GM19397 (cell line): ENCODE measurements at regions not wholly inside any gene's neighbourhood (a gene's known extent, or its start where the extent isn't known, plus 50 kb on each side); places are given as distances from the start of the nearest gene placed in this dataset.
"Not testable (repeated sequence)": the region's sequence is repeated elsewhere in the genome, so short reads cannot be mapped to it uniquely, and the experiment has no call there.

Experiments
- ATAC-seq: cut with Tn5 transposase; IDR thresholded peaks from one replicate; pipeline ENCODE4 v1.9.1; 2021; ENCODE audit warnings: mild to moderate bottlenecking, moderate library complexity; ENCODE audit not compliant: unreplicated experiment

DNA sequence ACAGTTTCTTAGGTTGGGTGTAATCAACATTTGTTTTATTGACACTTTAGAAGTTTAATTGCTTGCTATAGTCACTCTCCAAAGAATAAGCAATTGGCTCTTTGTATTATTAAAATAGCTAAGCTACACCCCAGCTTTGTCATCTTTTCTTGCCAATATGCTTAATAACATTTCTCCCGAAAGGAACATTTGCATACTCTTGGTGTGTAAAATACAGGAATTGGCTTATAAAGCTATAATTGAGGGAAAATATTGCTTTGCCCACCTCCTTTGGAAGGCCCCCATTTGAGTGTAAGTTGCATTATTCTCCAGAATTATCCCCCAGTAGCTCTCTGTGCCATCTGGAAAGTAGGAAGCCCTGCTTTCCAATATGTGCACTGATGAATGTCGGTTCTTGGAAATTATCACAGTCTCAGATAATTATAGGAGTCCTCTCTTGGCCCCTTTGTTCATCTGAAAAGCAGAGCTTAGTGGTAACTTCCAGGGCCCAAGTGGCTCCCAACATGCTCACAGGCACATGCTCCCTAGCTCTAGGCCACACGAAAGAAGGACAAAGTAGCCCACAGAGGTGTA is 92.4 kb upstream of the B3GAT2 start:
- no peak for ATAC-seq

DNA sequence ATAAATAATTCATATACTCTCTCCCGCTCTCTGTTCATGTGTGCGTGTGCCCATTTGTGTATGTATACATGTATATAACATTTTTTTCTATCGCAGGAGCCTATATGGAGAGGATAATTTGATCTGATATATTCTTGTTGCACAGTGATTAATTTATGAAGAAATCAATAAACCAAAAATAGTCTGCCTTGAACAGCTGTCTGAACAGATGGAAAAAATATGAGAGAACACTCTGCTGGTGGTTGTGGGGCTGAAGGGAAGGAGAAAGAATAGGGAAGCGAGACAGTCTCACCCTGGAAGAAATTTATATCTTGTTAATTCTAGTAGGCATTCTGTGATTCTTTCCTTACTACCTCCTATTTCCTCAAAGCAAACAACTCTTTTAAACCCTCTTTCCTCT is 96.6 kb upstream of the B3GAT2 start:
- ATAC-seq, result no peak

DNA sequence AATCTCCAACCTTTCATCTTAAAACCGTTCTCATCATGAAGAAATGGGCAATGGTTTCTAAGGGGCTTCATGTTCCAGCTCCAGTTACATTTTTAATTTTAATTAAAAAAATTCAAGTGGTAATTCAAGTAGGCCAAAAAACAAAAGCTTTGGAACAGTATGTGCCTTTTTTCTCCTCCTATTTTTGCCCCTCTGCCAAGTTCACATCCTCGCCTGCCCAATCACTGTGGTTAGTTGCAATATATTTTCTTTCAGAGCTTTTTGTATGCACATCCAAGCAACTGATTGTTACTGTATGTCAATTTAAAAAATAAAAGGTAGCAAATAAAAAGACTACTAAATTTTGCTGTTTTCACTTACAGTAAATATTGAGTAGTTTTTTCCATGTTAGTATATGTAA is 99.8 kb upstream of the B3GAT2 start:
- no peak for ATAC-seq

DNA sequence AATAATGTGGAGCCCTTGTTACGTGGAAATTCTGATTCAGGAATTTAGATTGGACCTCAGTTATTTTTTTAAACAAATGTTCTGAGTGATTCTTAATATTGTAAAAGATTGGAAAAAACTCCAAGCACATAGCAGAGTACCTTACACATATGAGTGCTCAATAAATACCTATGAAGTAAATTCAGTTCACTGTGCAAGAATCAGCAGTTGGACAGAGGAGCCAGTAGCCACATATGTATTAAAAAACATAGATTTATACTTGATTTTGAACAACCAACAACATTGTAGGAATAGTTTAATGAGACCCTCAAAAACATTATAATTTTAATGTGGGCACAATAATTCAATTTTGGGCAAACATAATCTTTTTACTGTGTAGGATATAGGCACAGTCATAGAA is 109.3 kb upstream of the B3GAT2 start:
- no peak for ATAC-seq

DNA sequence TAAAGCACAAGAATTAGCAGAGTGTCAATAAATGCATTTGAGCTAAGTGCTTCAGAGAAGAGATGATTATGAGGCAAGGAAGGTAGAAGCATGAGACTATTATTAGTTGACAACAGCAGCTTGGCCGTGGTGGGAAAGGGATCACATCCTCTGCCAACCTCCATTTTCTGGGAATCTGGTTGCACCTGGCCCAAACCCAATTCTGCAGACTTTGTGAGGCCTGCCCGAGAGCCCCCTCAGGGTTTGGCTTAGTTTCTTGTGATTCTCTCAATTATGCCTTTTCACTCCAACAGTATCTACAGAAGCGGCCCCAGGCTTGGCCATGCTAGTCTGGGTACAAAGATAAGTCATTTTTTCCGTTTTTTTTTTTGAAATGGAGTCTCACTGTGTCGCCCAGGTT is 111.0 kb upstream of the B3GAT2 start:
- ATAC-seq, result no peak

DNA sequence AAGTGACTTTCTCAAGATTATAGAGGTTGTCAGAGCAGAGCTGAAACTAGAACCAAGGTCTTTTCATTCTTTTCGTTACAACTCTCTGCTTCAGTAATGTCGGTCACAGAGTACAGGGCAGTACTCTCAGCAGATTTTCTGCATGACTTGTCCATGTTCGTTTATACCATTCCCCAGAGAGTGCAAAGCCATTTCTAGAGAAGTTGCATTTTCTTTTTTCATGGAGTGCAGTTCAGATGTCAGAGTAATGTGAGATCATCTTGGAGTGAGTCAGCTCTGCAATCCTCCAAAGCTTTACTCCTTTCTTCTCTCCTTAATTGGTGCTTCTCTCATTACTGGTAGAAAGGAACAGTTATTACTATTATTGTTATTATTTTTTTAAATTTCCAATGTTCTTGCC is 115.6 kb upstream of the B3GAT2 start:
- ATAC-seq, result no peak

DNA sequence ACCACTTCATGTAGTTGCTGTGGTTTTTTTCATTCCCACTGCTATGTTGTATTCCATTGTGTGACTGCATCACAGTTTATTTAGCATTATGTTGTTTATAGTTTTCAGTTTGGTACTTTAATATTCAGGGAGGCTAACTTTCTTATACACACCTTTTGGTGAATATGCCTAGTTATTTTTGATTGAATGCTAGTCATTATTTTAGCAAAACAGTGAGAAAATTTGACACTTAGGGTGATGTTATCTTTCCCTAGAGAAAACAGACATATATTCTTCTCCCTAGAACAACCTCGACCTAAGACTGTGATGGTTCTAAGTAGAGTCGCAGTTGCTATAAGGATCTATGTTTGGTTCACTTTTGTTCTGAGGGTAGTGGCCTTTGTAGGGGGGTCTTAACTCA is 120.8 kb upstream of the B3GAT2 start:
- ATAC-seq, result no peak

DNA sequence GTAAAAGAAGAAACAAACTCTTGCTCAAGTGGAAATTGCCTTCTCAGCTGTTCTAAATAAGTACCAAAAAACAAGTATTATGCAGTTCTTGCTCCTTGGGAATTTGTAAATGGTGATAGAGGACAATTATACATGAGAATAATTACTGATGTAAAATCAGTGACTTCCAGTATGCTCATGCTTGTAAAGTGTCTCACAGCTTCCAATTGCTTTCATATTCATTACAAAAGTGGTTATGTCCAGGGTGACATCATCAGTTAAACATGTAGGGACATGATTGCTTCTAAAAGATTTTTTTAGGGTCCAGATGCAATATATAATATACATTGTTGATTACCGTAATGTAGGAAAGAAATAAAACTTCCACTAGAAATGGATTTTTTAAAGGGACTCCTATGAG is 122.8 kb upstream of the B3GAT2 start:
- ATAC-seq, result no peak

DNA sequence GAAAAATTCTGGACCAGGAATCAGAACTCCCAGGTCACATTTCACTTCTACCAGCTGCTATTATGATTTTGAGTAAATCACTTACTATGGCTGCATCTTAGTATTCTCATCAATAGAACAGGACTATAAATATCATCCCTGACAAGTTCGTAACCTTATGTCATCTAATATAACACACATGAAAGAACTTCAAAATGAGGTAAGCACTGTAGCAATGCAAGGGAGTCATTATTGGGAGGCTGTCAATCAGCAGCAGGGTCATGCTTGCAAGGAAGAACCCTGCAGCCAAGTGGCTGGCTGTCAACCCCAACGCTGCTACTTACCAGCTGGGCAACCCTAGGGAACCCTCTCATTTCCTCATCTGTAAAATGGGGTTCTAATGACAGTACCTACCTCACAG is 123.3 kb upstream of the B3GAT2 start:
- ATAC-seq, result no peak

DNA sequence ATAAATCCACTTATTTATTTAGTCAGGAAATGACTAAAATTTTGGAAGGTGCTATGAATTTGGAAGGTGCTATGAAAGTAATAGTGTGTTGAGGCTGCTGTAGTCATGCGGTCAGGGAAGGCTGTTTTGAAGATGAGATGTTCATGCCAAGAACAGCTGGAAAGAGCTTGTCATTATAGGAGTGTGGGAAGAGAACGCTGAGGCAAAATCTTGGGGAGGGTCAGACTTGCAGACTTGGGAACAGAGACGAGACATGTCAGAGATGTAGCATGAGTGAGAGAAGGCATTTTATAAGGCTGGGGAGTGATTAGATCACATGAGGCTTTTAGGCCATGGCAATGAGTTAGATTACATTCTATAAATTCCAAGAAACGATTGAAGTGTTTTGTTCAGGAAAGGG is 124.0 kb upstream of the B3GAT2 start:
- ATAC-seq, result no peak

DNA sequence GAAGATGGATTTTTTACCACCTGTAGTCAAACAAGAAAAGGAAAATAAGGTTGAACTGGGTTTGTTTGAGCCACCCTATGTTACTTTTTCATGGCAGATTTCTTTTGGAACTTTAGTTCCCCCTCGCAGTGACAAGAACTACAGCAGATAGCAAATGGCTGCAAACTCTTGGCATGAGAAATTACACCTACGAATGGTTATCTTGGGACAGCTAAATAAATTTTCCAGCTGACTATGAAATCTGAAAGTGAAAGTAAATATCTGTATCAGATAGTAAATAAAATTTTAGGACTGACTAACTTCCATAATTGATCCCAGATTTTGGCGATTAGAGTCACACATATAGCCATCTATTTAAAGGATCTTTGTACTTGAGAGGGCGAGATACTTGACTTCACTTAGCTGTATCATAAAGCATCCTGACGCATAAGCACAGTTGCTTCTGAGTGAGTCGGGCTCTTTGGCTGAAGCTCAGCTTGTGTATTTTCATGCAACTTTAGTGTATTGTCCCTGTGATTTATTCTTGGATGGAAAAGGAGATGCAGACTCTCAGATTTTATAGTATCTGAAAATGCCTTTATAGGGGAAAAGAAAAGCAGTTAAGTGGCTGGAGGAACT is 125.3 kb upstream of the B3GAT2 start:
- ATAC-seq, result no peak

DNA sequence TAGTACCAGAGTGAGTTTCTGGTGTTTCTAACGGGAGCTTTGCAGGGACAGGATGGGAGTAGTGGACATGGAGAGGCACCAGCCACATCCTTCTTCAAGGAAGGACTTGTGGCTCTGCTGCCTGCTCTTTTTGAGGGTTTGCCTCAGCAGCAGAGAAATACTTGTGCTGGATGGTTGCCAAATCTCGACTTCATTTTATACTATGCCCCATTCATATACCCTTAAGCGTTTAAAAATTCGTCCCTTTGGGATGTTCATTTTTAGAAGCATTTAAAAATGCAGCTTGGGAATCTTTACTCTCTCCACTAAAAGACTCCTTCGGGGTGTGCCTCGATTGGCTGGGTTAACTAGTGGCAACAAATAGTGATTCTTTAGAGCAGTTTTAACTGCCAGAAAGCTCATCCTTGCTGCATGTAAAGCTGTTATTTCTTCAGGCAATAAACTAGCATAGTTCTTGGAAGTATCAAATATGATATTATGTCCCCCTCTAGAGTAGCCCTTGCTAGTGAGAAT is 126.5 kb upstream of the B3GAT2 start:
- ATAC-seq, result no peak

DNA sequence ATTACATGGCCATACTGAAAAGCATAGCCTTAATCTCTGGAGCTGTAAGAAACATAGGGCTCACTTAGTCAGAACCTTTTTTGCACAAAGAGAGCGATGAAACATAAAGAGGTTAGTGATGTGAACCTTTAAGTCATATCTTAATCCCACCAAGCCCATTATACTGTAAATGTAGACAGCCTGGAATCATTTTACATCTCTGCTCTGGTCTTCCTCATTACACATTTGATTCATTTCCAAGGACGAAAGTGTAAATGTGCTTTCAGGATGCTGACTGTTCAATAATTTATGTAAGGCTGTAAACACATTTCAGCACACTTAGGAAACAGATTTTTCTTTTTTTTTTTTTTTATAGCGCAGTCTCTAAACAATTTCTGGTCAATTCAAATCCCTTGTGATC is 131.3 kb upstream of the B3GAT2 start:
- ATAC-seq, result no peak

DNA sequence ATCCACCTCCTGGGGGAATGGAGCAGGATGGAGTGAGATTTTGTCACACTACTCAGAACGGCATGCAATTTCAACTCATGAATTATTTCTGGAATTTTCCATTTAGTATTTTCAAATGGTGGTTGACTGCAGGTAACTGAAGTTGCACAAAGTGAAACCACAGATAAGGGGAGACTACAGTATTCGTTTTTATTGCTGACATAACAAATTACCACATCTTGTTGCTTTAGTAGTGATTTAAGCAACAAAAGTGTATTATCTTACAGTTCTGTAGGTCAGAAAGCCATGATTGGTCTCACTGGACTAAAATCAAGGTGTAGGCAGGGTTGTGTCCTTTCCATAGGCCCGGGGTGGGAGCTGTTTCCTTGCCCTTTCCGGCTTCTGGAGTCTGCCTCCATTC is 133.4 kb upstream of the B3GAT2 start:
- ATAC-seq, result no peak

DNA sequence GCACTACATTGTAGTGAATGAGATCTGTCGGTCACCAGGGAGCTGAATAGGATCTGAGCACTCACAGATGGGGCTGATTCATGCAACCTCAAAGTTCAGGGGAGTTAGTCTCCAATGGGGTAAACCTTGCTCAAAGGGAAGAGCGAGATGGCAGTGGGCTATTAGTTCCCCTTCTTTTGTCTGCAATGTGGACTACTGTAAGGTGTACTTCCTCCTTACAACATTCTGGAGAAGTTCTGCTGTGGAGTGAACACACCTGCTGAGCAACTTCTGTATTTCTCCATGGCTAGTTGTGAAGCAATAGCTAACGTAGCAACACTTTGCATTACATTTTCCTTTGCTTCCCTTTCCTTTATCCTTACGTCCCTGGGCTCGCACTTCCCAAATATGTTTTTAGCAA is 134.3 kb upstream of the B3GAT2 start:
- ATAC-seq, result no peak

DNA sequence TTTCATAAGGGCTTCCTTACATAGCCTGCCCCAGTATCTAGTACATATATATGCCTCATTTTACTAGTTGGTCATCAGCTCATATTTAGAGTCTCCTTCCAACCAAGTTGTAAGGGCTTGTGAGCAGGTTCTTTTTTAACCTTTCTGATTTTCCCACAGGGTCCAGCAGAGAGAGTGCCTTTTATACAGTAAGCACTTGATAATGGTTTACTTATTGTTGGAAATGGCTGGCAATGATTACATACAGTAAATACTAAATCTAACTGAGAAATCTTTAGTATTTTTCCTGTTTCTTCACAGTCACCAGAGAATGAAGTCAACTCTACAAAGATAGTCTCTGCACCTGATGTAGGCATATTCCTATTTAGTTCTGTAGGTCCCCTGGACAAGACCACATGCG is 135.1 kb upstream of the B3GAT2 start:
- ATAC-seq, result no peak

DNA sequence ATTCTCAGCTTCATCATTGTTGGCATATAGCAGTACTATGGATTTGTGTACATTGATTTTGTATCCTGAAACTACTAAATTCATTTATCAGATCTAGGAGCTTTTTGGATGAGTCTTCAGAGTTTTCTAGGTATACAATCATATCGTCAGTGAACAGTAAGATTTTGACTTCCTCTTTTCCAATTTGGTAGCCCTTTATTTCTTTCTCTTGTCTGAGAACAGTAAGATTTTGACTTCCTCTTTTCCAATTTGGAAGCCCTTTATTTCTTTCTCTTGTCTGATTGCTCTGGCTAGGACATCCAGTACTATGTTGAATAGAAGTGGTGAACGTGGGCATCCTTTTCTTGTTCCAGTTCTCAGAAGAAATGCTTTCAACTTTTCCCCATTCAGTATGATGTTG is 140.4 kb upstream of the B3GAT2 start:
- not testable (repeated sequence) for ATAC-seq

DNA sequence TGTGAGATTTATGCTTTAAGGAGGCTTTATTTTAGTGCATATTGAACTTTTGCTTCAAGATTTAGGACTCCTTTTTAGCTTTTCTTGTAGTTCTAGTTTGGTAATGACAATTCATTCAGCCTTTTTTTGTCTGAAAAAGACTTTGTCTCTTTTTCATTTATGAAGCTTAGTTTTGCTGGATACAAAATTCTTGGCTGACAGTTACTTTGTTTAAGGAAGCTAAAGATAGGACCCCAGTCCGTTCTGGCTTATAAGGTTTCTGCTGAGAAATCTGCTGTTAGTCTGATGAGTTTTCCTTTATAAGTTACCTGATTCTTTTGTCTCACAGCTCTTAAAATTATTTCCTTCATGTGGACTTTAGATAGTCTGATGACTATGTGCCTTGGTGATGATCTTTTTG is 142.8 kb upstream of the B3GAT2 start:
- ATAC-seq, result no peak

DNA sequence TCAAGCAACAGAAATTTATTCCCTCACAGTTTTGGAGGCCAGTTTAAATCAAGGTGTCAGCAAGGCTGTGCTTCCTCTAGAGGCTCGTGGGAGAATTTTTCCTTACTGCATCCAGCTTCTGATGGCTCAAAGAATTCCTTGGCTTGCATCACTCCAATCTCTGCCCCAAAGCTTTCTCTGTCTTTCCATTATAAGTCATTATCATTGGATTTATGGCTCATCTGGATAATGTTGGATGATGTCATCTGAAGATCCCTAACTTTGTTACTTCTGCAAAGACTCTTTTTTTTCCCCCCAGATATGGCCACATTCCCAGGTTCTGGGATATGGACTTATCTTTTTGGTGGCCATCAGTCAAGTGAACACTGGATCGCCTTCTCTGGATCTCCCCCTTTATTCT is 146.3 kb upstream of the B3GAT2 start:
- no peak for ATAC-seq

DNA sequence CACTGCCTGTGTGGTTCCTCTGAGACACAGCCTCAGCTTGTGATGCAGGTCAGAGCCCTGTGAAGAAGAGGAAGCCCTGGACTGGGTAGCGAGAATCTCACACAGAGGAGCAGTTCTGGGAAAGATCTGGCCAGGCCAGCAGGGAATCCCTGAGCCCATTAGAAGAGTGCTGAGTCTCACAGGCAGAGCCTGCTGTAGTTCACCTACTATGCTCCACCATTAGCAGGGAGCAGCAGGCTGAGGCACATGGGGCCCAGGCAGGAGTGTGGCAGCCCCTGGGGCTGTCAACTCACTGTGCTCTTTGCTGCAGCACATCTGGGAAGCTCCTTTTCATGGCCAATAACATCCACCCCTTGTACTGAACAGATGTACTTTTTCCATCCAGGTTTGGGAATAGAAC is 146.8 kb upstream of the B3GAT2 start:
- ATAC-seq, result no peak

DNA sequence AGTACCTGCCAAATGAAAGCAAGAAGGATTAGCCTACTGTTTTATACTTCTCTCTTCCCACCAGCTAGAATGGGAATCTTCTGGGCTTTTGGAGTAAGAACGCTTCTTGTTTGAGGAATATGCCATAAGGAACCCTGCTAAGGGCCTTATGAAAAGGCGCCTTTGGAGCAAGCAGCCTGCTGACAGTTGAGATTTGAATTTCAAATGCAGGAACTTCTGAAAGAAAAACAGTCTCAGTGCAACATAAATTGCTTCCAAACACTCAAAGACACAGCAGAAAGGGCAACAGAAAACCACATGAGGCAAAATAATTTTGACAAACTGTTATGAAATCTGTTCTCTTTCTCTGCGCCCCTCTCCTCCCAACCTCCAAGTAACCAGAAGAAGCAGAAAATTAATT is 149.4 kb upstream of the B3GAT2 start:
- no peak for ATAC-seq

DNA sequence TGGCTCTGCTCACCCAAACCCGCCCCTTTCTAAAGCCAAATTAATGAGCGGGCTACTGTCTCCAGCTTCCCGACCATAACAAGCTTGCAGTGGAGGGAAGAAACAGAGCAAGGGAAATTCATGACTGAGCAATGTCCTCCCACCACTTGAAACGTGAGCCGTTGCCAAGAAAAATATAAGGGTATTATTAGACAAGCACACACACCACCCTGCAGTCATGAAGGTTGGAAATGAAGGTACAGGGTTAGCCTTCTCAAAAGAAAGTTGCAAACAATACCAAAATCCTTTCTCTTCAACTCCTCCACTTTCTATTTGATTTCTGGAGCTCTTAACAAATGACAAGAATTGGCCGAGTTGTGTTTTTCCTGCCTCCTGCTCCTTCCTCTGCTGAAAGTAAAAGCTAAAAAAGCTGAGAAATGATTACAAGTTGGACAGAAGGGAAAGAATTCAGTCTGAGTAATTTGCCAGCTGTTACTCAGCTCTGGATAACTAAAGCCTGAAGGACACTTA is 151.1 kb upstream of the B3GAT2 start:
- ATAC-seq, result no peak

DNA sequence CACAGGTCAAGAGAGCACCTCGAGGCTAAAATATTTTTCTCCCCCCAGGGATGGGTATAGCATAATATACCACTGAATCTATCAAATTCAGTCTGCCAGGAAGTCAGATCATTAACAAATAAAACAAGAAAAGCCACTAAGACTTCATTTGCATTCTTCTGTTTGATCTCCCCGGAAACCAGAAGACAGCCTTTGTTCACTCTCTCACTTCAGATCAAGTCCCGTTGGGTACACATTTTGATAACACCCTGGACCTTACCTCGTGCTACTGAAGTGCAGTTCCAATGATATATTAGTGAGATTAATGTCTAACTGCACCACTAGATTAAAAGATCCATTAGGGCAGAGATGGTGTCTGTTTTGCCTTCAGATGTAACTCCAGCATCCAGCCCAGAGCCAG is 157.7 kb upstream of the B3GAT2 start:
- no peak for ATAC-seq
